K562 (cell line): ENCODE measurements at regions not wholly inside any gene's neighbourhood (a gene's known extent, or its start where the extent isn't known, plus 50 kb on each side); places are given as distances from the start of the nearest gene placed in this dataset.

Source experiments
- GATAD2B ChIP-seq: fragments of 450-650 bp; IDR thresholded peaks from 2 replicates; pipeline ENCODE4 v1.6.1; 2017; ENCODE audit warnings: mild to moderate bottlenecking, borderline replicate concordance
- MAFK ChIP-seq: IDR thresholded peaks from 2 replicates; pipeline ENCODE4 v1.6.1; 2011; ENCODE audit warnings: low read length, improper control_type of control experiment
- TAF7 ChIP-seq: fragments of 450-650 bp; IDR thresholded peaks from 2 replicates; pipeline ENCODE4 v1.6.1; 2016; ENCODE audit warnings: missing genetic modification characterization, missing compliant biosample characterization
- ZZZ3 ChIP-seq: fragments of 450-650 bp; IDR thresholded peaks from 2 replicates; pipeline ENCODE4 v1.6.1; 2016; ENCODE audit warnings: antibody characterized with exemption, mild to moderate bottlenecking, moderate library complexity

DNA sequence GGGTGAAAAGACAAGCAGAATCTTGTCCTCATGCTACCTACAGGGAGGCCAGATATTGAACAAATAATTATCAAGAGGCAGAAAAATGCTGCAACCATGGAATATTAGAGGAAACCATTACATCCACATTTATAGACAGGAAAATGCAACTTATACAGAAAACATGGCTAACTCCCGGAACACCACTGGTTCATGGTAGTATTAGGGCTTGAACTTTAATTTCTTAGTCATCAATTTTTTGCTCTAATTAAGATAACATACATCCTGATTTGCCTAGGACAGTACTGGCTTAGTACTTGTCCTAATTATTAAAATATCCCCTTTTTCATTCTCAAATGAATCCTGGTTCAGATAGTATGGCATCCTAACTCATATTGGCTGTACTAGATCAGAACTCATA is 76.3 kb upstream of the TGFBR2 start:
- TF ChIP-seq TAF7 (tag) (no peak), MAFK (no peak), ZZZ3 (no peak), GATAD2B (no peak)
